AG09309 (cell line): ENCODE measurements at regions not wholly inside any gene's neighbourhood (a gene's known extent, or its start where the extent isn't known, plus 50 kb on each side); places are given as distances from the start of the nearest gene placed in this dataset.
A peak's percentile ranks its signal among the peaks of the same experiment; 100 is the strongest.

Source experiments
- DNase-seq: peaks from one replicate; pipeline ENCODE4 v3.0.0-alpha.2; 2010; ENCODE audit warnings: low read depth
- H3K4me3 ChIP-seq: 2 replicates; pipeline ENCODE4 v1.5.1; 2011; ENCODE audit warnings: mild to moderate bottlenecking, low read depth, low read length, moderate library complexity; ENCODE audit not compliant: control insufficient read depth
- TF ChIP-seq, protein P1 (sequence below): IDR thresholded peaks from 2 replicates; pipeline ENCODE4 v1.5.1; 2011; ENCODE audit warnings: mild to moderate bottlenecking, low read depth, low read length, inconsistent platforms; ENCODE audit not compliant: insufficient read depth, control insufficient read depth; ENCODE audit errors: missing control alignments

DNA sequence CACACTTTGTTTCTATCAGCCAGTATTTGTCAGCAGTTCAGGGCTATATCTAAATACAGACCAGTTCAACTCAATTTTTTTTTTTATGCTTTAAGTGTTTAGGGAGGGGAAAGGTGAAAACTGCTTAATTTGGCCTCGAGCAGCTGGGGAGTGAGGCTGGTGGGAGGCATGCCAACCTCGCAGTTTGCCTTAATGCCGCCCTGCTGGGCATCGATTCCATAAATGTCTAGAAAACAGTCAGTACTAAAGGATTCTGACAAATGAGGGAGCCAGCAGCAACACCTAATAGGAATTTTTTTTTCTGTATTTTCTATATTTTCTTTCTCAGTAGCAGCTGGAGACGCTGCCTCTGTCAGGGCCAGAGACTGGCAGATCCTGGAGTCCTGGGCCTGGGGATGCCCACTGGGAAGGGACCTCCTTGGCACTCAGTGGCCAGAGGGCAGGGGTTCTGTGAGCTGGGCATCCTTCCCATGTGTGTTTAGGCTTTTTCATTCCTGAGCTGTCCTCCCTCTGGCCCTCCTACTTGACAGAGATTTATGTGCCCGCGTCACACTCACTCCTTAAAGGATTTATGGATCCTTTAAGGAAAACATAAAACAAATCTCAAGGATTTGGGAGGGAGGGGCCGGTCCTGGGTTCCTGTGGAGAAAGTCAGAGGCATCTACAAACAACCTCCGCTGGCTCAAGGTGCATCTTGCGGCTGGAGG lies 117.8 kb downstream of the WNT5A start:
- no peak overlapping the region for H3K4me3 ChIP-seq
- TF ChIP-seq, protein P1, sequence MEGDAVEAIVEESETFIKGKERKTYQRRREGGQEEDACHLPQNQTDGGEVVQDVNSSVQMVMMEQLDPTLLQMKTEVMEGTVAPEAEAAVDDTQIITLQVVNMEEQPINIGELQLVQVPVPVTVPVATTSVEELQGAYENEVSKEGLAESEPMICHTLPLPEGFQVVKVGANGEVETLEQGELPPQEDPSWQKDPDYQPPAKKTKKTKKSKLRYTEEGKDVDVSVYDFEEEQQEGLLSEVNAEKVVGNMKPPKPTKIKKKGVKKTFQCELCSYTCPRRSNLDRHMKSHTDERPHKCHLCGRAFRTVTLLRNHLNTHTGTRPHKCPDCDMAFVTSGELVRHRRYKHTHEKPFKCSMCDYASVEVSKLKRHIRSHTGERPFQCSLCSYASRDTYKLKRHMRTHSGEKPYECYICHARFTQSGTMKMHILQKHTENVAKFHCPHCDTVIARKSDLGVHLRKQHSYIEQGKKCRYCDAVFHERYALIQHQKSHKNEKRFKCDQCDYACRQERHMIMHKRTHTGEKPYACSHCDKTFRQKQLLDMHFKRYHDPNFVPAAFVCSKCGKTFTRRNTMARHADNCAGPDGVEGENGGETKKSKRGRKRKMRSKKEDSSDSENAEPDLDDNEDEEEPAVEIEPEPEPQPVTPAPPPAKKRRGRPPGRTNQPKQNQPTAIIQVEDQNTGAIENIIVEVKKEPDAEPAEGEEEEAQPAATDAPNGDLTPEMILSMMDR, result no peak
- no peak for DNase-seq

DNA sequence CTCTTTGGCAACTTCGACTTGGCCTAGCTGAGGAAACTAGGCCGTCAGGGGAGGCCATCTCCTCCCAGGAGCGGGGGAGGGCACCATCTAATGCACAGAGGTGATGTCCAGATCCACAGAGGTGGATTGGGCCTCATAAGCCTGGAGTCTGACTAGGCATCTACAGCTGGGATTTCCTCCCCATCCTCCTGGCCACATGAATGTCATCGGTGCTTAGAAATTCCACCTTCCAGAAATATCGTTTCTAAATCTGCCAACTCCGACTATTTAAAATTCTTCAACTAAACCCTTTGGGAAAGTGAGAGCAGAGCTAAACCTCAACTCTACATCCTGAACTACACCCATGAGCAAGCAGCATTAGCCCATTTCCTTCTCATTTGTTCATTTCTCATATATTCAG lies 118.7 kb downstream of the WNT5A start:
- TF ChIP-seq, protein P1, result no peak
- DNase-seq, result no peak

DNA sequence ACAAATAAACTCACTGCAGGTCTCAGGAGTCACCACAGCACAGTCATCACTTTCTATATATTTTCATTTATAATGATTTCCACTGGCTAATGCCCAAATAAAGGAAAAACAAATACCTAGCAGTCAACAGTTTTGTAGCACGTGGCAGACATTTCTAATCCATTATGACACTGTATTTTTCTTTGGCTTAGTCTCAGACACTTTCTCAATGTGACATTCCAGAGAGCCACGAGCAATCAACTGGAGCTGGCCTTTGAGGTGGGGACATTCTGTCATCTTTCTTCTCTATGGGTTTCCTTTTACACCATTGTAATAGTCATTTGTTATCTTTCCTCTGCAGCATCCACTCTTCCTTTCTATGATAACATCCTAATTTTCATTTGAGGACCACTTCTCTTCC lies 119.7 kb downstream of the WNT5A start:
- TF ChIP-seq, protein P1, result no peak
- no peak overlapping the region for H3K4me3 ChIP-seq
- DNase-seq, result no peak

More for the DNA sequence above, 118.7 kb downstream of the WNT5A start:
- H3K4me3 ChIP-seq, result no peak overlapping the region

DNA sequence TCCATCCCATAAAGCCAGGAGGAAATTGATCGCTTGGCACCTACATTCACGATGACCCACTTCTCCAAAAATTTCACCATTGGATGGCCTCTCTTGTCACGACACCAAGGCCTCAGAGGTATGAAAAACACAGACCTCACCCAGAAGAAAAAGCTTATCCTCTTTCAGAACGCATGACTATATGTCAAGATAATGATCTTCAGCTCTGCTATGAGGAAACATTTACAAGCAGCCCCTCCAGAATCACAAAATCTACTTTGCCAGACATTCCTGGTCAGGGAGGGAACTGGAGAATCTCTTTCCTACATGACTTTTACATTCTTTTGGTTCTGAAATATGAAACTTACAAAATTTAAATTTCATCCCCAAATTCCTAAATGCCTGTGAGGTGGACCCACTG lies 122.7 kb downstream of the WNT5A start:
- no peak overlapping the region for H3K4me3 ChIP-seq
- DNase-seq, result peak; percentile 90
- TF ChIP-seq, protein P1, result no peak

DNA sequence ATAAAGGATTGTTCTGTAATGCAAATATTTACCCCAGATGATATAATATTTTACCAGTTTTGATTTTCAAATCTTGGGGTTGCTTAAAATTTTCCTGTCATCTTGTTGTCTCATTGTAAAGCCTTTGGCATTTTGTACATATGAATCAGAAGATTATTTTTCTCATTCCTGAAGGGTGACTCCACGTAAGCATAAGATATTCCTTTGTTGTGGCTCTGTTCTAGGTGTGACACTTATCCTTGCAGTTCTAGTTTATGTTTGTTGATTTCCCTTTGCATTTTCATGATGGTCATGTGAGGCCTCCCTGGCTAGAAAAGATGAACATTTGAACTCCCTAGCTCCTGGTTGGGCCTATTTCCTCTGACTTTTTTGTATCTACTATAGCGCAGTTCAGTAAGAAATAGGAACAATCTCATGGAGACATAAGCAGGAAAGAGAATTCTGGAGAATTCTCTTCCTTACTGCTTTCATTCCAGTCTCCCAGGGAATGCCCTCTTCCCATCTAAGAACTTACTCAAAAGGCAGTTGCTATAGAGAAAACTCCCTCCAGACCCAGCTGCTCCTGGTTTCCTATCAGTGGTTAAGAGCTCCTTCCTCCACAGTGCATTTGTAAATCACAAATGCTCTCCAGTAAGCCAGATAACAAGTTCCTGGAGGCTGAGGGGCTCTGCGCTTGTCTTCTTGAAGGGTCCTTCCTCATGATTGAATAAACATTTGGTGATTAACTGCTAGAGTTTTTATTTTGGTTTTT lies 124.7 kb downstream of the WNT5A start:
- no peak for DNase-seq
- TF ChIP-seq, protein P1, result peak; percentile 4
- H3K4me3 ChIP-seq, result no peak overlapping the region

DNA sequence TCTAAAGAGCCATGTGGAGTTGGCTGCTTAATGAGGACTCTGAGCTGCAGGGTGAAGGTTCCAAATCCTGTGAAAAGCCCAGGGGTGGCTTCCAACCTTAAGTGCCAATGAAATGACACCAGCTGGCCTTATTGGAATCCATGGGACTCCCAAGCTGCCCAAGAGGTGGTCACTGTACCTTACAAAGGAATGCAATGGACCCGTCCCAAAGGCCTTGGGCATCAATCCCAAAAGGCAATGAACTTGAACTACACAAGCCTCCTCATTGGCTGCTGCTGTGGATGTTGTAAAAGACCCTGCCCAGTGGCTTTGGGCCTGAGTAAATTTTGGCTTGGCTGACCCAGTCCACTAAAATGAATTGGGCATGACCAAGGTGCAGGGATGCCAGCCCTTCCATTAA lies 129.3 kb downstream of the WNT5A start:
- H3K4me3 ChIP-seq, result no peak overlapping the region
- no peak for DNase-seq
- TF ChIP-seq, protein P1, result no peak
